HL-60 (cell line): ENCODE measurements at regions not wholly inside any gene's neighbourhood (a gene's known extent, or its start where the extent isn't known, plus 50 kb on each side); places are given as distances from the start of the nearest gene placed in this dataset.
"Not testable (repeated sequence)": the region's sequence is repeated elsewhere in the genome, so short reads cannot be mapped to it uniquely, and the experiment has no call there.

Experiments
- DNase-seq, 2 experiments: peaks; one replicate each; pipeline ENCODE4 v3.0.0-alpha.2; 2010 to 2020; ENCODE audit warnings: low read depth in 1 of 2, low spot score in 1 of 2
- H3K27ac ChIP-seq: fragments of 250-450 bp; sonication (Bioruptor Pico); replicated peaks from 2 replicates; pipeline ENCODE4 v1.5.1; 2020; ENCODE audit warnings: mild to moderate bottlenecking, moderate library complexity
- H3K27me3 ChIP-seq: fragments of 250-450 bp; sonication (Bioruptor Pico); 2 replicates; pipeline ENCODE4 v1.5.1; 2021; ENCODE audit warnings: mild to moderate bottlenecking, moderate library complexity; ENCODE audit not compliant: insufficient read depth, poor library complexity, severe bottlenecking
- H3K4me3 ChIP-seq: replicated peaks from 2 replicates; pipeline ENCODE4 v1.5.1; 2011; ENCODE audit warnings: mild to moderate bottlenecking, control low read depth, low read length; ENCODE audit not compliant: insufficient read depth
- GABPA ChIP-seq: IDR thresholded peaks from 2 replicates; pipeline ENCODE4 v1.6.1; 2012; ENCODE audit warnings: low read depth
- POLR2AphosphoS5 ChIP-seq: IDR thresholded peaks from 2 replicates; pipeline ENCODE4 v1.6.1; 2012; ENCODE audit warnings: low read depth
- SPI1 ChIP-seq: IDR thresholded peaks from 2 replicates; pipeline ENCODE4 v1.6.1; 2012; ENCODE audit warnings: low read depth, mild to moderate bottlenecking, borderline replicate concordance
- TF ChIP-seq, protein P1 (sequence below): IDR thresholded peaks from one replicate; pipeline ENCODE4 v1.5.1; 2011; ENCODE audit warnings: low read length, control low read depth, inconsistent platforms; ENCODE audit not compliant: insufficient read depth
- TF ChIP-seq, protein P2 (sequence below): IDR thresholded peaks from 2 replicates; pipeline ENCODE4 v1.6.1; 2012; ENCODE audit warnings: low read depth; ENCODE audit not compliant: insufficient replicate concordance

DNA sequence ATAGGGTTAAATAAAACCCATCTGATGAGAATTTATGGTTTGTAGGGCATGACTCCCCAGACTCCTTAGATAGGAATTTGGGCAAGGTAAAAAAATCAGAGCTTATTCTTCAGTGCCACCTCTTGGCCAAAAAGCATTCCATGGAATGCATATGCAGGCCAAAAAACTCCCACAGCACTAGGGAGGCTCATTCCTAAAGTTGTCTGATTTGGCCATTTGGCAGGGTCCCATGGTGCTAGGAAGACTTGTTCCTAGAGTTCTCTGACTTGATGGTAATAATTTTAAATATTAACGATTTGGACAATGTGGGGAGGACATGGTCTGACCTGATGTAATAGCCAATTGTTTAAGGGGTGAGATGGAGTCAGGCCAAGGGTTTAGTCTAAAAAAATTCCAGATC, 93.0 kb downstream of the SPIN4 start:
- Histone ChIP-seq H3K27ac (no peak overlapping the region), H3K4me3 (no peak overlapping the region), H3K27me3 (no peaks in the 10 kb centered on the region)
- TF ChIP-seq, protein P1, sequence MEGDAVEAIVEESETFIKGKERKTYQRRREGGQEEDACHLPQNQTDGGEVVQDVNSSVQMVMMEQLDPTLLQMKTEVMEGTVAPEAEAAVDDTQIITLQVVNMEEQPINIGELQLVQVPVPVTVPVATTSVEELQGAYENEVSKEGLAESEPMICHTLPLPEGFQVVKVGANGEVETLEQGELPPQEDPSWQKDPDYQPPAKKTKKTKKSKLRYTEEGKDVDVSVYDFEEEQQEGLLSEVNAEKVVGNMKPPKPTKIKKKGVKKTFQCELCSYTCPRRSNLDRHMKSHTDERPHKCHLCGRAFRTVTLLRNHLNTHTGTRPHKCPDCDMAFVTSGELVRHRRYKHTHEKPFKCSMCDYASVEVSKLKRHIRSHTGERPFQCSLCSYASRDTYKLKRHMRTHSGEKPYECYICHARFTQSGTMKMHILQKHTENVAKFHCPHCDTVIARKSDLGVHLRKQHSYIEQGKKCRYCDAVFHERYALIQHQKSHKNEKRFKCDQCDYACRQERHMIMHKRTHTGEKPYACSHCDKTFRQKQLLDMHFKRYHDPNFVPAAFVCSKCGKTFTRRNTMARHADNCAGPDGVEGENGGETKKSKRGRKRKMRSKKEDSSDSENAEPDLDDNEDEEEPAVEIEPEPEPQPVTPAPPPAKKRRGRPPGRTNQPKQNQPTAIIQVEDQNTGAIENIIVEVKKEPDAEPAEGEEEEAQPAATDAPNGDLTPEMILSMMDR: no peak
- no peak for TF ChIP-seq GABPA
- no peak for TF ChIP-seq POLR2AphosphoS5
- DNase-seq: no peak

- TF ChIP-seq, protein P1: peak; percentile 67
- TF ChIP-seq, protein P2, sequence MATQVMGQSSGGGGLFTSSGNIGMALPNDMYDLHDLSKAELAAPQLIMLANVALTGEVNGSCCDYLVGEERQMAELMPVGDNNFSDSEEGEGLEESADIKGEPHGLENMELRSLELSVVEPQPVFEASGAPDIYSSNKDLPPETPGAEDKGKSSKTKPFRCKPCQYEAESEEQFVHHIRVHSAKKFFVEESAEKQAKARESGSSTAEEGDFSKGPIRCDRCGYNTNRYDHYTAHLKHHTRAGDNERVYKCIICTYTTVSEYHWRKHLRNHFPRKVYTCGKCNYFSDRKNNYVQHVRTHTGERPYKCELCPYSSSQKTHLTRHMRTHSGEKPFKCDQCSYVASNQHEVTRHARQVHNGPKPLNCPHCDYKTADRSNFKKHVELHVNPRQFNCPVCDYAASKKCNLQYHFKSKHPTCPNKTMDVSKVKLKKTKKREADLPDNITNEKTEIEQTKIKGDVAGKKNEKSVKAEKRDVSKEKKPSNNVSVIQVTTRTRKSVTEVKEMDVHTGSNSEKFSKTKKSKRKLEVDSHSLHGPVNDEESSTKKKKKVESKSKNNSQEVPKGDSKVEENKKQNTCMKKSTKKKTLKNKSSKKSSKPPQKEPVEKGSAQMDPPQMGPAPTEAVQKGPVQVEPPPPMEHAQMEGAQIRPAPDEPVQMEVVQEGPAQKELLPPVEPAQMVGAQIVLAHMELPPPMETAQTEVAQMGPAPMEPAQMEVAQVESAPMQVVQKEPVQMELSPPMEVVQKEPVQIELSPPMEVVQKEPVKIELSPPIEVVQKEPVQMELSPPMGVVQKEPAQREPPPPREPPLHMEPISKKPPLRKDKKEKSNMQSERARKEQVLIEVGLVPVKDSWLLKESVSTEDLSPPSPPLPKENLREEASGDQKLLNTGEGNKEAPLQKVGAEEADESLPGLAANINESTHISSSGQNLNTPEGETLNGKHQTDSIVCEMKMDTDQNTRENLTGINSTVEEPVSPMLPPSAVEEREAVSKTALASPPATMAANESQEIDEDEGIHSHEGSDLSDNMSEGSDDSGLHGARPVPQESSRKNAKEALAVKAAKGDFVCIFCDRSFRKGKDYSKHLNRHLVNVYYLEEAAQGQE: no peak
- TF ChIP-seq GABPA: no peak
- TF ChIP-seq SPI1: no peak
- no peak for TF ChIP-seq POLR2AphosphoS5
- peak; percentile 22 to 68 for DNase-seq
- no peak overlapping the region for H3K4me3 ChIP-seq
- no peak overlapping the region for H3K27ac ChIP-seq
- H3K27me3 ChIP-seq: no peaks in the 10 kb centered on the region
These were observed 100.8 kb downstream of the SPIN4 start for GRCh38 chrX:63250253-63250868.

GRCh38 chrX:63242689-63243088, 108.4 kb downstream of the SPIN4 start:
- not testable (repeated sequence) for H3K27ac ChIP-seq, H3K4me3 ChIP-seq, DNase-seq

DNA sequence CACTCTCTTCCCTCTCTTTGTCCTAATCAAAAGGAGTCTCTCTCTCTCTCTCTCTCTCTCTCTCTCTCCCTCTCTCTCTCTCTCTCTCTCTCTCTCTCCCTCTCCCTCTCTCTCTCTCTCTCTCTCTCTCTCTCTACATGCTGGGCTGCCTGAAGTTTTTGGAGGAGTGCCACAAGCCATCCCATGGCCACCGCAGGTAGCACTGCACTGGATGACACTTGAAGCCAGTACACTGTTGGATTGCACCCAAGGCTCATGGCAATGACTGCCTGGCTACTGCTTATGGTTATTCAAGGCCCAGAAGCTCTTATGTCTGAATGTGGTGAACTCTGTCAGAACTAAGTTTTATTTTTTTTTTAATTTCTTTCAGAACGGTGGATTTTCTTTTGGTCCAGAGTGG, 115.2 kb downstream of the SPIN4 start:
- not testable (repeated sequence) for H3K27ac ChIP-seq, H3K27me3 ChIP-seq, H3K4me3 ChIP-seq, DNase-seq

More at GRCh38 chrX:63242689-63243088, 108.4 kb downstream of the SPIN4 start:
- not testable (repeated sequence) for H3K27me3 ChIP-seq

GRCh38 chrX:63233013-63233412, 118.1 kb downstream of the SPIN4 start:
- not testable (repeated sequence) for H3K4me3 ChIP-seq, DNase-seq, H3K27ac ChIP-seq, H3K27me3 ChIP-seq

DNA sequence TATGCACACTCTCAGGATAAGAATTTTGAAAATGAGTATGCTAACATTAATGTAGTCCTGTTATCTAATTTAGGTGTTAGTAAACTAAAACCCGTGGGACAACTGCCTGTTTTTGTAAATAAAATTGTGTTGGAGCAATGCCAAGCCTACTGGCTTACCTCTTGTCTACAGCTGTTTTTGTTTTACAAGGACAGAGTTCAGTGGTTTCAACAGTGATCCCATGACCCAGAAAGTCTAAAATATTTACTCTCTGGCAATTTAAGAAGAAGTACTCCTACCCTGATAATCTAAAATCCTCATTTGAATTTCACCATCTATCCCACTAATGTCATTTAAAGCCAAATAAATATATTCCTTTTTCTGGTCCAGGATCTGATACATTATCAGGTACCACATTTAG, 132.9 kb downstream of the SPIN4 start:
- not testable (repeated sequence) for H3K27ac ChIP-seq, H3K4me3 ChIP-seq, DNase-seq

DNA sequence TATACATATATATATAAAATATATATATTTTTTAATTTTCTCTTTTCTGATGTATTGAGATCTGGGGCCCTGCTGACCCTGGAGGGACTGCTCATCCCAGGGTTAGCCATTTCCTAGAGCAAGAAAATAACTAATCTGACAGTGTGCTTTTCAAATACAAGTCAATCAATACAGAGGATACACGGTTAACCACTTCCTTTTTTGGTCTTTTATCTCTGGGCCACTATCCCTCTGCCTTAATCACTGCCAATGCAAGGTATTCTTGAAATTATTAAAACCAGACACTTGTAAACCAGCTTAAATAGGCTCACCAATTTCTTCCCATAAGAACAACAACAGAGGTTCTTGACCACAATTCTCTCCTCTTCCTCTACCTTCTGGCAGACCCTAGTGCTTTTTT, 133.6 kb downstream of the SPIN4 start:
- not testable (repeated sequence) for H3K27me3 ChIP-seq, H3K4me3 ChIP-seq, DNase-seq, H3K27ac ChIP-seq

More for the DNA sequence above, 132.9 kb downstream of the SPIN4 start:
- H3K27me3 ChIP-seq: not testable (repeated sequence)

- H3K4me3 ChIP-seq, DNase-seq, H3K27ac ChIP-seq, H3K27me3 ChIP-seq: not testable (repeated sequence)
These were observed 141.5 kb downstream of the SPIN4 start for GRCh38 chrX:63209645-63210044.

DNA sequence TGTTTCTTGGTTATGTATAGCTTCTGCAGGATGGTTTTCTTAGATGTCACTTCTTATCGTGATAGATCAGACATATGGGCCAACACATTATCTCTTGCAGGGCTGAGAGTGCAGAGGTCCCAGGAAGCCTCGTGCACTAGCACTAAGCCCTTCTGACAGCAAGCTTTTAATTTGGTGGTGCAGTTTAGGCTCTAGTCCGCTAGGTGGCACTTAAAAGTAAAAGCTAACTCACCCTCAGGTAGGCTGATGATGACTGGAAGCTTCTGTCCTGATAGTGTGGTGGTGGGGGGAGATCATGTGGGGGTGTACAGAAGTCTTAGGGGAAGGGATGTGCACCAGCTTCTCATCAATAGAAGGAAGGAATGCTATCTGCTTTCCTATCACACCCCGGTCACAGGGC, 142.0 kb downstream of the SPIN4 start:
- not testable (repeated sequence) for H3K4me3 ChIP-seq, H3K27ac ChIP-seq, DNase-seq, H3K27me3 ChIP-seq

DNA sequence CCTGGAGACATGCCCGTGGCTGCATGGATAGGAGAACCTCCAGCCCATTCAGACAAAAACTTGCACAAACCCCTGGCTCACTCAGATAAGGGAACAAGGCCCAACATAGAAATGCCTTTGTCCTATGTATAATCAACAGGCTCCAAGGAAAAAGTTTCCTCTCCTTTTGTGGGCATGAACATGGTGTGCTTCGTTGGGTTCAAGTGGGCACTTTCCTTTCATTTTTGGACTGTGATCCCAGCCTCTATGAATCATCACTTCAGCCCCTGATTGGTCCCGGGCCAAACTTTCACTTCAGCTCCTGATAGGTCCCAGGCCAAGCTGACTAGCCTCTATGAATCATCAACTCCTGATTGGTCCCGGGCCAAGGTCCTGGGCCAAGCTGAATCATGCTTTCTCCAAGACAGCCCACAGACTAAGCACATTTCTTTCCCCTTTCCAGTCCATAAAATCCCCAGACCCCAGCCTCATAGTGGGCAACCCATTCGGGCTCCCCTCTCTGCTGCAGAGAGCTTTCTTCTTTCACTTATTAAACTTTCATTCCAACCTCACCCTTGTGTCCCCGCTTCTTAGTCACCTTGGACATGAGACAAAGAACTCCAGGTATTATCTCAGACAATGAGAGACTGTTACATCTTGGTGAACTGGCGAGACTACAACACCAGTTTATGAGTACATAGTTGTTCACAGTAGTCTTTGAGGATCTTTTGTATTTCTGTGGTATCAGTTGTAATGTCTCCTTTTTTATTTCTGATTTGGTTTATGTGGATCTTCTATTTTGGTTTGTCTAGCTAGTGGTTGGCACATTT, 146.7 kb downstream of the SPIN4 start:
- not testable (repeated sequence) for H3K27ac ChIP-seq, DNase-seq, H3K27me3 ChIP-seq, H3K4me3 ChIP-seq
